HG02623 (cell line): ENCODE measurements at regions not wholly inside any gene's neighbourhood (a gene's known extent, or its start where the extent isn't known, plus 50 kb on each side); places are given as distances from the start of the nearest gene placed in this dataset.

Experiments used
- ATAC-seq: cut with Tn5 transposase; IDR thresholded peaks from one replicate; pipeline ENCODE4 v1.9.1; 2021; ENCODE audit warnings: moderate library complexity; ENCODE audit not compliant: unreplicated experiment

DNA sequence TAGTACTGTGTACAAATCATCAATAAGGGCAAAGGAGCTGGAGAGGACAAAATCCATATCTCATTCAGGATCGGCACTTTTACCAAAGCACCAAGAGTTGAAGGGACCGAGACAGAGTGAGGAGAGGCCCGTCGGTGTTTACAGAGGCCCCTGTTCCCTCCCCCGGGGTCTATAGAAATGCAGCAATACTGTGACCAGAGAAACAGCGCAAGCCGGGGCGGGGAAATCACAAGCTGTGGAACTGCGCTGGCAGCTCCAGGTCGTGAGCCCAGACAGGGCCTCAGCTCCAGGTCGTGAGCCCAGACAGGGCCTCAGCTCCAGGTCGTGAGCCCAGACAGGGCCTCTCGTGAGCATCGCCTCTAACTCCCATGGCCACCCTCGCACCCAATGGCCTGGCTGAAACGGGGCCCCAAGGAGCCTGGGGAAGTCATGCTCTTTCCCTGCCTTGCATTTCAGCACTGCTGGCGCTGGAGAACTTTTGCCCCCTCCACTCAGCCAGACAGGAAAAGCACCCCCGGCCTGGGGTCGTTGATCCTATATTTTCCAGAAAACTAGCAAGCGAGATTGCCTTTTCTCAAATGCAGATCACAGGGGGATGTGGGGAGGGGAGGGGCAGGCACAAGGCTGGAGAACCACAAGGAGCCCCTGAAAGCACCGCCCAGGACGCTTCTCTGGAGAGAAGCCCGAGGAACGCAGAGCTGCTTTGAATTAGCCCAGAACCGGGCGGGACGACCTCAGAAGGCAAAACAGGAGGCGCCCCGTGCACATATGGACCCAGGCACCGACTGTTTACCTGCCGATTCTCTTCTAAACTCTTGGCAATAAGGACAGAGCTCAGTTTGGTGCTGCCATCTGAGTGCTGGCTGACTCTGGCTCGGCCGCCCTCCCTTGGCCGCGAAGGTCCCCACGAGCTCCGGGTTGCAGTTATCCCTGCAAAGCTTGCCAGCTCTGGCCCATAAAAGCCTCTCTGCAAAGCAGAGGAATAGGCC, 223.7 kb downstream of the ACKR3 start:
- no peak for ATAC-seq

DNA sequence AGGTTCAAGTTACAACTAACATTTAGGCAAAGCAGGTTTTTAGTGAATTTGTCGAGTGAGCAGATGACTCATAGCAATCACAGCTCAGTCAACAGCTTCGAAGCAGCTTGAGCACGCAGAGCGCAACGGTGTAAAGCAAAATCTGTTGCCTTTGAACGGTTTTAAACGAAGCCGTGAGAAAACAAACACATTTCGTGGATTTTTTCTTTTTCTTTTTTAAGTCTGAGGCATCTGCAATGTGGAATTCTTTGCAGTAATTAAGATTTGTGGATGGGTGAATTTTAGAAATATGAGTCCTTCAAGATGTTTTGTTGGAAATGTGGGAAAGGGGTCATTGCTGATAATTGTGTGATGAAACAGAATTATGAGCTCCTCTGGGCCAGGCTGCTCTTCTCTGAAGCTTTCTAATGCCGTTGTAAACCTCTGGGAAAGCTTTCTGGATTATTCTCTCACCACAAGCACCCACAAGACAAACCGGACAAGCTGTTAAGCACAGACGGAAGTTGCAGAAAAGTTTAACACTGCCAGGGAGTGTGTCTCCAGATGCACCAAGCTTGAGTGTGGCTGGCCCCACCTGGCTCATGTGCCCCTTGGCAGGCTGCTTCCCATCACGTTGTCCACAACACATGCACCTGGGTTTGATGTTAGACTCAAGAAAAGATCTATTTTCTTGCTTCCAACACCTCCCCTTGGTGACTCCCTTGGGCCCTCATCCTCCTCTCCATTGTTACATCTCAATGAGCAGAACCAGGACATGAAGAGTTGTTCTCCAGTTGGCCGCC, 224.7 kb downstream of the ACKR3 start:
- no peak for ATAC-seq

DNA sequence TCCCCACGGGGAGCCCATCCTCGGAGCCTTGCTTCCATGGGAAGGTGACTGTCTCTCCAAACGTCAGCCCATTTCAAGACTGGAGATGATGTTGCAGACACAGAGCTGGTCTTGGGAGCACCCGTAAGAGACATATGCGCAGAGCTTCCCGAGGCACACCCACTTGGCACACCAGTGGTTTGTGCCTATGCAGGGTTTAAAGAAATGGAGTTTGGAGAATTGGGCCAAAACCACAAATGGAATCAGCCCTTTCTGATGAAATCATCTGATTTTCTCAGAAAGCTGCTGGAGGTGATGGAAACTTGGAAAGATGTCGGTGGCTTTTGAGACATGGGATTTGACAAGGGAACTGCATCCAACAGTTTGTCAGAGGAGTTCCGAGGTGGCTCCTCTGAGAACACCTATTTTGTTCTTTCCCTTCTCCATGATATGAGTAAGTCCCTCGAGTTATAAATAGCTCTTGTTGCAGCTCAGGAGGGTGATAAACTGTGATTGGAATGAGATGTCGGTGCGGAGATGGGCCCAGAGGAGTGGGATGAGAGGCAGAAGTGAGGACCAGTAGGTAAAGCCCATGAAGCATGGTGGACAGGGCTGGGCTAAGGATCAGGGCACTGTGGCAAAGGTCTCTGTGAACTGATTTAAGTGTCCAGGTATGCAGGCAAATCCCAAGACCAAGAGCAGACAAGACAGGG, 225.7 kb downstream of the ACKR3 start:
- no peak for ATAC-seq

DNA sequence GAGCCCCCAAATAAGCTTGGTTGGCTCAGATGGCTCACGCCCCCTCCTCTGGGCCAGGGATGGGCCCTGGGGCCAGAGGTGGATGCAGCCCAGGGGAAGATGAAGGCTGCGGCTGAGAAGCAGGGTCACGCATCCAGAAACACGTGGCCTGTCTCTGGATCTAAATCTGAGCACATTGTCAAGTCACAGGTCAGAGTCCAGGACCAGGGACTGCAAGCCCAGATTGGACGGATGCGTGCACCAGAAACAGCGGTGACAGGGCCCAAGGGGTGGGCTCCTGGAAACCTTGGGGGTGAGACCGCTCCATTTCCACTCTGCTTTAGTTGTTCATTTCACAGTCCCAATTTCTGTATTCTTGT, 226.2 kb downstream of the ACKR3 start:
- ATAC-seq, result no peak

DNA sequence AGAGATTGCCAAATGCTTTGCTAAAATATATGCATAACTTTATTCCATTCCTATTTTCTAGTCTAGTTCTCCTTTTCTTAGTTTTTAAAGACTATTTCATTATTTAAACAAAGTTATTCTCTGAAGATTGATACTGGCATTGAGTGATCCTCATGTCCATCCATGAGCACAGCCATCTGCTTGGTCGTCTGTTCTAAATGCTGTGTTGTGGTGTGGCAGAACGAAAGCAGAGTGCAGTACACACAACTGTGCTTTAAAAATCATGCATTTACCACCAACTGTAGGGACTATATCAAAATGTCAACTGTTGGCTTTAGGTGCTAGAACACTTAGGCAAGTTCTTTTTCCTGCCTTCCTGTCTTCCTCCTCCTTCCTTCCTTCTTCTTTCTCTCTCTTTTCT, 226.6 kb downstream of the ACKR3 start:
- ATAC-seq, result no peak

DNA sequence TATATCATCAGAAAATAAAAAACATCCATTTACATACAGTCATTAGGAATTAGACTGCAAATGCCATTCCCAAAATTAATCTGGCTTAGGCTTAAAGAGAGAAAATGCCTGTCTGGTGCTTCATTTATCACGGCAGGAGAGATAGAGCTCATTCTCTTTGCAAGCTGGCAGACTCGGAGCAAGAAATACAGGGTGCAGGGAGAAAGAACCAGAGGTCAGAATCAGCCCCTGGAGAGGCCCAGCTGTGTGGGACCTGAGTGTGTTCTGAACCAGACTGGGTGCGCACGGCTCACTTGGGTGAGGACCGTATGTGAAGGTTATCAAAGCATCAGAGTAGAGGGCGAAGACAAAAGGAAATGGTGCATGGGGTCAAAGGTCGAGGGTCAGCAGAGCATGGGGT, 227.8 kb downstream of the ACKR3 start:
- ATAC-seq, result no peak

DNA sequence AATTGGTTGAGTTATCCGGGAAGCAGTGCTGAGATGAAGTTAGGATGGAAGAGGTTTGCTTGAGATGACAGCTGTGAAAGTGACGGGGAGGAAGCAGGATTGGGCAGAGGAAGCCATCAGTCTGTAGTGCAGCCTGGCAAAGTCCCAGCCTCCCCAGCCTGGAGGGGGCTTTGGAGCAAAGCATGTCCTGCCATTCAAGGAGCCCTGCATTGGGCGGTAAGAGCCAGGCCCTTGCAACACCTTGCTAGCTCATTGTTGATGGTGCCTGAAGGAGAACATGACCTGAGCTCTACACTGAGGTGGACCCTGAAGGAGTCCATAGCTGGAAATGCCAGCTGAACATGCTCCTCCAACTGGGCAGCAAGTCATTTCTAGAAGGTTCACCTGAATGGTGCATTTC, 228.9 kb downstream of the ACKR3 start:
- ATAC-seq, result no peak

DNA sequence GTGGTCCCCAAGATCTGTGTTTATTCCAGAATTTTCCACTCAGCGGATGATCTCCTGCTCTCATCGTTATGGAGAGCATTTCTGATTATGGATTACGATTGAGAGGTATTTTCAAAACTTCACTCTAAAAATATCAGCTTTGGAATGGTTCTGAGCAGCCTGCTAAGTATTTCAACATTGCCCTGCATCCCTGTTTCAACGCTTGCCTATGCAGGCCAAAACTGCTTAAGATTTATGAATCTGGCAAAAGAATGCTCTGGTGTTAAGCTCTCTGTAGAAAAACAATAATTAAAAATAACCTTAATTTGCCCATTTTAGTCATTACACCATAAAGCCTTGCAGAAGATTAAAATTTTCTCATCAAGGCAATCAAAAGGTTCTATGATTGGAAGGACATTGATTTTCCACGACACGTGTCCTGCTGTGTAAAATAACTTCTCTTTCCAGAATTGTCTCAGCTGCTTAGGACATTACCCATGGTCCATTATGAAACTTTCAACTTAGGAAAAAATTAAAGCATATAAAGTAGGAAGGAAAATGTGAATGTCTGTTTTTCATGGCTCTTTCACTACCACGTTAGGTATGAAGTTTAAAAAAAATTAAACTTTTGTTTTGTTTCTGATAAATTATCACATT, 229.9 kb downstream of the ACKR3 start:
- no peak for ATAC-seq

DNA sequence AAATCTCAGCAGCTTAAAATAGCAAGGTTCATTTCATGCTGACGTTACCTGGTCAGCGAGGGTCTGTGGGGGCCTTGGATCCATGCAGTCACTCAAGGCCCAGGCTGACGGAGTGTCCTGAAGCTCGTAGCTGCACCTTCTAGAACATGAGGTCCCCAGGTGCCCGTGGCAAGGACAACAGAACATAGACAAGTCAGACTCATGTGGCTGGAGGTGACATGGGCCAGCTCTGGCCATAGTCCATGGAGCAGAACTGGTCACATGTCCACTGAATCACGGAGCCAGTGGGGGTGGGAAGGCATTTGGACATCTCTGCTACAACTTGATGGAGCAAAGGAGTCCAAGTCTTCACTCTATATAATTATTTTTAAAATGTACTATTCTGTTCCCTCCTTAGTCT, 233.2 kb downstream of the ACKR3 start:
- ATAC-seq, result no peak

DNA sequence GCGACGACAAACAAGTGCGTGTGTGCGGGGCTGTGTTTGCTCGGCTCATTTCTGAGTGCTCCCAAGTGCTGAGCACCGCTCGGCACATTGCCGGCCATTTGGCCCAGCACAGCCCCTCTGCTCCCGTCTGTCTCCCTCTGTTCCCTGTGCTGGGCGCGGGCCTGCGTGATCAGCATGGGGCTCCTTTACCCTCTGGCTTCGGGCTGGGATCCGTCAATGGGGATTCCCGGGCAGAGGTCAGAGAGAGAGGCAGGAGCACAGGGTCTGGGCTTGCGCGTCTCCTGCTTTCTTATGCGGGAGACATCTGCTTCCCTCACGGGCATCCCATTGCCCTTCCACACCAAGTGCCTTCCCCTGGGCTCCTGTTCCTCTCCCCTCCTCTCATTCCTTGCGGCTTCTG, 234.0 kb downstream of the ACKR3 start:
- ATAC-seq, result no peak

DNA sequence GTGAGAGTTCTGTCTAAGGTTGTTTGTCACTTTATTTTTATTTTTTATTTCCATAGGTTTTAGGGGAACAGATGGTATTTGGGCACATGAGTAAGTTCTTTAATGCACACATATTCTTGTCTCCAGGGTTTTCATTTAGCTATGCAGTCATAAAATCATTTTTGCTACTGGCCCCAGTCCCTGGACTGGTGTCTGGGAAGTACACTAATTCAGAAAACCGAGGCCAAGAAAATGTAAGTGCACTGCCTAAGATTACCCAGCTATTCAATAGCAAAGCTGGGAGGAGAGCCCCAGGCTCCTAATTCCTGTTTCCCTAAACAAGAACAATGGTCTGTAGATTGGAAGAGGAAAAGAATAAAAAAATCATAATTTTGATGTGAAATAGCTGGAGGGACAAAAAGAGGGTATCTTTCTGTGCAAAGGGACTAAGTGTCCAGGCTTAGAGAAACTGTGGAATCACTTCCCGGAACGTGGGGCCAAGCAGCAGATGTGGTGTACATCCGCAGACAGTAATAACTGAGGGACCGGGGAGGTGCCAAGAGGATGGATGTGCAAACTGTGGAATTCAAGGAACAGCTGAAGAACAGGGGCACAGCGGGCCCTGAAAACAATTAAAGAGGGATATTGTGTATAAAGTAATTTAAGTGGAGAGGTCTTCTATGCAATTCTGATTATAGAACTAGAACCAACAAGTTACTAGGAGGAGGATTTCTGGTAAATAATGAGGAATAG, 236.3 kb downstream of the ACKR3 start:
- no peak for ATAC-seq

DNA sequence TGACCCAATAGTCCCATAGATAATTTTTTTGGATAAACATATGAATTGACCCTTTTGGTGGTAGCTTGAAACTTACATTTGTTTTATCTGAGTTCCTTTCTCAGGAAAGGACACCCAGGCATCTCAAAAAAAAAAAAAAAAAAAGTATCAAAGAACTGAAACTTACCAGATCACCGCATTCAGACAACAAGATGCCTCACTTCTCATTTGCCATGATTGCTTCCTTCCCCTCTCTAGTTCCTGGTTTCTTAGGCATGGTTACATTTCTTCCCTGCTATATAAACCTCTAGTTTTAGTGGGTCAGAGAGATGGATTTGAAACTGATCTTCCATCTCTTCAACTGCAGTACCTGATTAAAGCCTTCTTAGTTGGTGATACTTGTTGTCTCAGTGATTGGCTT, 240.1 kb downstream of the ACKR3 start:
- ATAC-seq, result no peak

DNA sequence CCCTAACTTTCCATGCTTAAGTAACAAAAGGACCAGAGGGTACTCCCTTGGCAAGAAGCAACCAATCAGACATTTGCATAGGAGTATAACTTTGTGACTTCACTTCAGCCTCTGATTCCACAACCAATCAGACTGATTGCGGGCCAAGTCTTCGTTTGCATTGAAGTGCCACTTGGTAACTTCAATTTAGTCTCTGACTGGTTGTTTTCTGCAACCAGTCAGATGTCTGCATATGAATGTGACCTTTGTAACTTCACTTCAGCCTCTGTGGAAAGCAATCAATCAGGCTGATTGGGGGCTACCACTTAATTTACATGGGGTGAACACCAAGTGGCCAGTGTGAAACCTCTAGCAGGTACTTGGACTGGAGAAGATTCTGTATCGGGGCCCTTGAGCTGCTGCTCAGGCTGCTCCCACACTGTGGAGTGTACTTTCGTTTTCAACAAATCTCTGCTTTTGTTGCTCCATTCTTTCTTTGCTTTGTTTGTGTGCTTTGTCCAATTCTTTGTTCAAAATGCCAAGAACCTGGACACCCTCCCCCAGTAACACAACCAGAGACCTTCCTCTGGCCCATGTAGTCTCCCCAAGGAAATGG, 241.5 kb downstream of the ACKR3 start:
- ATAC-seq, result no peak

DNA sequence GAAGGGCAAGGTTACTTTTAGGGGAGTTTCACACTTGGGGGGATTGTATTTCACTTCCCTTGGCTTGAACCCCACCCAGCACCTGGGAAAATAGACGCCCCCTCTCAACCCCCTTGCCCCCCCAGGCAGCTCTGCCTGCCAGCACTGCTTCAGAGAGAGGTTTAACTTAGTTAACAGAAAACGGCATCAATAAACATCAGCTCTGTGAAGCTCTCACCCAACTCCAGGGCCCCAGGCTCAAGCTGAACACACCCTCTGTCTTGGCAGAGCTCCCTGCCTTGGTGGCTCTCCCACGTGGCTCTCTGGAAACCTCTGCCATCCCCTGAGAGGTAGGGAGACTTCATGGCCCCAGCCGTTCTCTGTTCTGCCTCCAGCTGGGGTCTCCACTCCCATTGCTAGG, 244.1 kb downstream of the ACKR3 start:
- ATAC-seq, result no peak

DNA sequence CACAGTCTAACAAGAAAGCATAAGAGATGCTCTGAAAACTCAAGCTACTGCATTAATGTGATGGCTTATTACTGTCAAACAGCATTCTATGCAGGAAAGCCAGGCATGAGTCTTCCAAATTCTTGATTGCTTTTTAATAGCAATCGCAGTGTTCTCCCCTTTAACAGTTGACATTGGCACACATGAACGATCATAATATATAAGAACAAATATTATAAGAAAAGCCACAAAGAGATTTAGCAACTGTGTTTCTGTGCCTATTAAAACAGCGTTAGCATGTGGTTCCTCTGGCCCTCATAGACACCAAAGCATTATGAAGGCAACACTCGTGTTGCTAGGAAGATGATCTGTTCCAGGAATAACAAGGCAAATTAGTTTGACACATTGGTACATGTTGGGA, 245.0 kb downstream of the ACKR3 start:
- no peak for ATAC-seq

DNA sequence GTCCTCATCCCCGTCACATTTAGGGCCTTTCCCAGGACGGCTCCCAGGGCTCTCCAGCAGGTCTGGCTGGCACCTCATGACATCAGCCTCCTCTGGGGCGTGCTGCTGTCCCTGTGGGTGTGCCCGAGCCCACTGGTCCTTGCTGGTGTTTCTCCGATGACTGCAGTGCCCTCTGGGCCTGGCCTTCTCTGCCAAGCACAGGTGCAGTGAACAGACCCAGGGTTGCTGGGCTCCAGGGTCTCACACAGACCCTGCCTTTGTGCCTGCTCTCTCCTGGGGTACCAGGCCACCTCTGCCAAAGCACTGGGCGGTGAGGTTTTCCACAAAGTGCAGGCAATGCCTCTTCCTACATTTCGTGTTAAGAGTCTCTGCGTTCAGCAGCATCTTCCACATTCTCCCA, 246.1 kb downstream of the ACKR3 start:
- no peak for ATAC-seq

DNA sequence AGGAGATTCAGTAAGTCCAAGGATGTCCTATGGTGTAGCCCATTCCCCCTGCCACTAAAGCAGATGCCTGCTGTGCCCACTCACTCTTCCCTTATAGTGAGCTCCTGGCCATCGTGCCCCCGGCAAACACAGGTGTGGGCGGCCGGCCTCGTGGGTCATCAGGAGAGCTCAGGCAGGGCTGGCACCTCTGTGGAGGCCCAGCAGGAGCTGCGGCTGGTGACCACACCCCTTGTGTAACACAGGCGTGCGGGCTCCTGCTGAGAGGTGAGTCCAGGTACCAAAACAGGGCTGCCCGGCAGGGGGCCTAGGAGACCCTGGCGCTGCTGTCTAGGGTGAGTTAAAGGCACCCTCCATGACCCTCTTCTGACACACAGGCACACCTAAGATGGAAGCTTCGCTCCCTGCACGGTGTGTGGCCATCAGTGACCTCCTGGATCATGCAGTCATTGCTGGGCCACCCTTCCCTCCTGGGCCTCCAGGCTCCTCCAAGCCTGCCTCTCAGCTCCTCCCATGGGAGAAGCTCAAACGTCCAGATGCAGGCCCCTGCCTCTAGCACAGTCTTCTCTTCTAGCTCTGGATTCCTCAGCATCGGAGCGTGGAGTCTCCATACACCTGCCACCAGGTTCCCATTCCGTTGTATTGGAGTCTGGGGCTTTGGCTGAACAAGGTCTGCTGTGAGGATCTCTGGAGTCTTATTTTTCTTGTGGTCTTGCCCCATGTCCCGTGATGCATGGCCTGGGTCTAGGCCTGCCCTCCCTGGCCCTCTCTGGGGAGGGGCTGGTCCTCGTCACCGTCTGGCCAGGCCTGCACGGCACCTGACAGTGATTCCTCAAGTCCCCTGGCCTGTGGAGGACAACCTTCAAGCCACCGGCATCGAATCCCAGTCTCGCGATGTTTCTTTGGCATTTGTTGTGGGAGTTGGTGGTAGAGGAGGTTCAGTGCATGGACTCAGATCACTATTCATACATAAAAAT, 246.9 kb downstream of the ACKR3 start:
- no peak for ATAC-seq

DNA sequence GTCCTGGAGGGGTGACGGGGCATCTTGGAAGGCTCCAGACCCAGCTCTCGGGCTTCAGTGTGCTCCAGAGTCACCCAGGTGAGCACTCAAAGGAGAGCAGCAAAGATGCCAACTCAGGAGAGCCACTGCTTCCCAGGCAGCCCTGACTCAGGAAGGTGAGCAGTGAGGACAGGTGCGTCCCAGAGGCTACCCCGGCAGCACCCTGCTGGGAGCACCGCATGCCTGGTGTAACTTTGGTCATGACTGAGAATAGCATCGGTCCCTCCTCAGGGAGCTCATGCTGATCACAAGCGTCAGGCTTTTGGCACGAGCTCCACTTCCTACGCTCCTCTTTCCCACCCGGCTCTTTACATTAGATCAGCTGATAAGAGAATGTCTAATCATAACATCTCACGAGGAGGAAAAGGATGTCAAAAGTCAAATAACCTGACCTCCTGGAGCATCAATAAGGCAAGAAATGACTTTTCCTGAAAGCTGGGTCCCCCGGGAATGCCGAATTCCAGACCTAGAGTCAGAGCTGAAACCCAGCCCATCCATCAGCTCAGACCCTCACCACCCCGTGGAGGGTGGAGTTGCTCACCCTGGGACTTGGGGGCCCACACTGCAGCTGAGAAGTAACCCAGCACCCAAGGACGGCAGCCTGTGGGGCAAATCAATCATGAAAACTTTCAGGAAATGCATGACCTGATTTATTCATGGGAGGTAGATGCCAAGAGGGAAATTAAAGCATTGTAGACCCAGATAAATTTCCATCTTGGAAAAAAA, 248.8 kb downstream of the ACKR3 start:
- no peak for ATAC-seq
